Activated naive CD8-positive, alpha-beta T cell treated with anti-CD3 and anti-CD28 coated beads for 36 hours (primary cell): ENCODE measurements at regions not wholly inside any gene's neighbourhood (a gene's known extent, or its start where the extent isn't known, plus 50 kb on each side); places are given as distances from the start of the nearest gene placed in this dataset.
A peak's percentile ranks its signal among the peaks of the same experiment; 100 is the strongest.
"Not testable (repeated sequence)": the region's sequence is repeated elsewhere in the genome, so short reads cannot be mapped to it uniquely, and the experiment has no call there.

Source experiments
- DNase-seq: peaks from one replicate; pipeline ENCODE4 v3.0.0; 2021
- H3K27ac Mint-ChIP-seq: one replicate; pipeline ENCODE4 v1.8.0; 2022; ENCODE audit warnings: mild to moderate bottlenecking, moderate library complexity, mixed read lengths
- H3K27me3 Mint-ChIP-seq: one replicate; pipeline ENCODE4 v1.8.0; 2022; ENCODE audit warnings: mild to moderate bottlenecking, mixed read lengths
- H3K36me3 Mint-ChIP-seq: one replicate; pipeline ENCODE4 v1.8.0; 2021; ENCODE audit warnings: mild to moderate bottlenecking, mixed read lengths
- H3K4me1 Mint-ChIP-seq: one replicate; pipeline ENCODE4 v1.8.0; 2021; ENCODE audit warnings: mixed read lengths
- H3K4me3 Mint-ChIP-seq: one replicate; pipeline ENCODE4 v1.8.0; 2022; ENCODE audit warnings: mild to moderate bottlenecking, moderate library complexity, mixed read lengths
- H3K9me3 Mint-ChIP-seq: one replicate; pipeline ENCODE4 v1.8.0; 2022; ENCODE audit warnings: mixed read lengths

DNA sequence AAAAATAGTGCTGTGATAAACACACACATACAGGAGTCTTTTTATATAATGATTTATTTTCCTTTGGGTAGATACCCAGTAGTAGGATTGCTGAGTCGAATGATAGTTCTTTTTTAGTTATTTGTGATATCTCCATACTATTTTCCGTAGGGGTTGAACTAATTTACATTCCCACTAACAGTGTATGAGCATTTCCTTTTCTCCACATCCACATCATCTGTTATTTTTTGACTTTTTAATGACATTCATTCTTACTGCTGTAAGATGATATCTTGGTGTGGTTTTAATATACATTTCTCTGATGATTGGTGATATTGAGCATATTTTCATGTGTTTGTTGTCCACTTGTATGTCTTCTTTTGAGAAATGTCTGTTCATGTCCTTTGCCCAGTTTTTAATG lies 78.3 kb downstream of the NIBAN1 start:
- no peak for DNase-seq
- Mint-ChIP-seq H3K4me1 (peaks cover 14% of the 10 kb centered on the region), H3K27ac (no peak overlapping the region), H3K4me3 (no peak overlapping the region), H3K9me3 (no peaks in the 10 kb centered on the region), H3K27me3 (no peaks in the 10 kb centered on the region), H3K36me3 (peaks cover 3% of the 10 kb centered on the region)

DNA sequence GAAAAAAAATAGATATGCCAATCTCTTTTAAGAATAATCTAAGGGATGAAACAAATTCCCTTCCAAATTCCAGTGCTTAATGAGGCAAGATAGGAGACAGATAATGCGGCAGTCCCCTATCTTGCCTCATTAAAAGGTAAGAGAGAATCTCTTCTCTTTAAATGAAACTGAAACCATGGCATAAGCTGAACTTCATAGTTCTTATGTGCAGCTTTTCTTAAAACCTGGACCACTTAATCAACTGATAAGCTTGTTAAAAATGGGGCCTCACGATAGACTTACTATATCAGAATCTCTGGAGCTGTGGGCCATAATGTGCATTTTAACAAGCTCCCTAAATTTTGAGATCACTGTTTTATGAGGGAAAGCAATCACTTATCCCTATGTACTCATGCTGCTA lies 79.2 kb downstream of the NIBAN1 start:
- Mint-ChIP-seq H3K4me3 (no peak overlapping the region), H3K27ac (no peak overlapping the region), H3K36me3 (peaks cover 3% of the 10 kb centered on the region), H3K4me1 (peaks cover 20% of the 10 kb centered on the region), H3K27me3 (no peaks in the 10 kb centered on the region), H3K9me3 (no peaks in the 10 kb centered on the region)
- no peak for DNase-seq

DNA sequence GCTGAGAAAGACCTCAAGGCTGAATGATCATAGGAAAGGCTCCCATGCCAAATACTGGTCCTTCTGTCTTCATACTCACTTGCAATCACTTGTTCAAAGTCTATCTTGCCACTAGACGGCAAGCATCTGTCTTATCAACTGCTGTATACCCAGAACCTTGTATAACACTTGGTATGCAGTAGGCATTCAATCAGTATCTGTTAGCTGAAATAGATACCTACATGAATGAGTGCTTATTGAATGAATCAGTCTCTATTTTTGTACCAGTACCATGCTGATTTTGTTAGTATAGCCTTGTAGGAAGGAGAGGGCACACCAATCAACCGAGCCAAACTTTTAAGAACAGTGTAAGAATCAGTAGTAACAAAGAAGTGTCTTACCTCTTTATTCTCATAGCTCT lies 80.6 kb downstream of the NIBAN1 start:
- H3K36me3 Mint-ChIP-seq, result peaks cover 3% of the 10 kb centered on the region

DNA sequence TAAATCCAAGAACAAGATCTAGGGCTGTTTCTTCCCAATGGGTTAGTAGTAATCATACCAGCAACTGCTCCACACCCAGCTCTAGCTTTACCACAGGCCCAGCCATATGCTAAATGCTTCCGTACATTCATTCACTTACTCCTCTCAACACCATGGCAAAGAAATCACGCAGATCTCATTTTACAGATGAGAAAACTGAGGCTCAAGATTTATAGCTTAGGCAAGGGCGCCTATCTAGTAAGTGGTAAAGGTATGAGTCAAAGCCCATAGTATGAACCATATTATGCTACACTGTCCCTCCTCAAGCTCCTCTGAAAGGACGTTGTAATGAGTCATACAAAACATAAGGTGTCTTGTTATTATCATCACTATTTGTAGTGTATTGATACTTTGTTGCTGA lies 82.2 kb downstream of the NIBAN1 start:
- H3K4me3 Mint-ChIP-seq, result no peak overlapping the region
- no peaks in the 10 kb centered on the region for H3K9me3 Mint-ChIP-seq
- DNase-seq, result no peak
- H3K36me3 Mint-ChIP-seq, result no peaks in the 10 kb centered on the region
- peaks cover 28% of the 10 kb centered on the region for H3K4me1 Mint-ChIP-seq
- H3K27me3 Mint-ChIP-seq, result peaks cover under 1% of the 10 kb centered on the region
- H3K27ac Mint-ChIP-seq, result no peak overlapping the region

More for the DNA sequence above, 80.6 kb downstream of the NIBAN1 start:
- H3K4me3 Mint-ChIP-seq, result no peak overlapping the region
- H3K27me3 Mint-ChIP-seq, result no peaks in the 10 kb centered on the region
- H3K4me1 Mint-ChIP-seq, result peaks cover 28% of the 10 kb centered on the region
- no peaks in the 10 kb centered on the region for H3K9me3 Mint-ChIP-seq
- DNase-seq, result no peak
- H3K27ac Mint-ChIP-seq, result no peak overlapping the region

DNA sequence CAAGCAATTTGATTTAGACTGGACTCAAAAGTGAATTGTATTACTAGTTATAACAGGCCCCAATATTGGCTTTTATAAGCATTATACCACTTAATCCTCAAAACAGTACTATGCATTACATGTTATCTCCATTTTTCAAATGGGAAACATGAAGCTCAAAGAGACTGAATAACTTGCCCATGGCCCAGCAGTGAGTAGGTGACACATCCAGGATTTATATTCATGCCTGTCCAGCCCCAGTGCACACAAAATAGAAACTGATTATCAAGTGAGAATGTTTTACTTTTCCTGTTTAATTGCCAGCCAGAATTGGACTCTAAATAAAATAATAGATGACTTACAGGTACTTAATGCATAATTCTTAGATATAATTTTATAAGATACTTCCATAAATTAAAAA lies 82.9 kb downstream of the NIBAN1 start:
- no peak for DNase-seq
- H3K27ac Mint-ChIP-seq, result peak overlapping the region; percentile 76
- no peaks in the 10 kb centered on the region for H3K36me3 Mint-ChIP-seq
- H3K4me3 Mint-ChIP-seq, result no peak overlapping the region
- peaks cover 28% of the 10 kb centered on the region for H3K4me1 Mint-ChIP-seq
- peaks cover 6% of the 10 kb centered on the region for H3K27me3 Mint-ChIP-seq
- no peaks in the 10 kb centered on the region for H3K9me3 Mint-ChIP-seq

DNA sequence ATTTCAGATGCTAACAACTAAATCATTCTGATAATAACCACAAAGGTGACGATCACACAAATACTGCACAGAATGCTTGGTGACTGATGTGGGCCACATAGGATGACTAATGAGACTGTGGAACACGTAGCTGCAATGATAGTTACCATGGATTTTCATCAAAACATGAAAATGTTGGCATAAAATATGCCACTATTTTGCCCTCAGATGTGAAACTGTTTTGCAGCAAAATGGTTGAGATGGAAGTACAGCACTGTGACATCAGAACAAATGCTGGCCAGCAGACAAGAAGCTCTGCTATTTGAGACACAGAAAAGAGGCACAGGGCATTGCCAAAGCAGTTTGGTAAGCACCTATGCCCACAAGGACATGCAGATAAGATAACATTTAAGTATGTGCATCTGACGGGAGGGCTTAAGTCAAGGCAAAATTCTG lies 83.8 kb downstream of the NIBAN1 start:
- H3K9me3 Mint-ChIP-seq, result no peaks in the 10 kb centered on the region
- peak; percentile 38 for DNase-seq
- peak overlapping the region; percentile 76 for H3K27ac Mint-ChIP-seq
- no peaks in the 10 kb centered on the region for H3K36me3 Mint-ChIP-seq
- H3K4me3 Mint-ChIP-seq, result no peak overlapping the region
- H3K4me1 Mint-ChIP-seq, result peaks cover 28% of the 10 kb centered on the region
- peaks cover 13% of the 10 kb centered on the region for H3K27me3 Mint-ChIP-seq

DNA sequence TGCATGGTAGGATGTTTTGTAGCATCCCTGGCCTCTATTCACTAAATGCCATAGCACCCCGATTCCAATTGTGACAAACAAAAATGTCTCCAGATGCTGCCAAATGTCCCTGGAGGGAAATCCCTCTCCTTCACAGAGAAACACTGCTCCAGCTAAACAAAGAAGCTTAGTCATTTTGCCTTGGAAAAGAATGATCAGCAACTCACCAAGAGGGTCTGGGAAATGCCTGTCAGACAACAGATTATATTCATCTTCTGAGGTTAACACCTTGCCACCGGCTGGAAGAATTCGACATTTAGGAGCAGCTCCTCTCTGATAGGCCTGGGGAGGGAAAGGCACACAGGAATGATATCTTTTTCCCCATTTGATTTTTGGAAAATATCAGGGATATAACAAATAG lies 84.4 kb downstream of the NIBAN1 start:
- no peaks in the 10 kb centered on the region for H3K9me3 Mint-ChIP-seq
- H3K27me3 Mint-ChIP-seq, result peaks cover 17% of the 10 kb centered on the region
- peaks cover 26% of the 10 kb centered on the region for H3K4me1 Mint-ChIP-seq
- H3K4me3 Mint-ChIP-seq, result no peak overlapping the region
- no peaks in the 10 kb centered on the region for H3K36me3 Mint-ChIP-seq
- H3K27ac Mint-ChIP-seq, result peak overlapping the region; percentile 66
- DNase-seq, result peak; percentile 13

GRCh38 chr1:184889166-184889565 lies 85.1 kb downstream of the NIBAN1 start:
- peaks cover 25% of the 10 kb centered on the region for H3K4me1 Mint-ChIP-seq
- H3K9me3 Mint-ChIP-seq, result no peaks in the 10 kb centered on the region
- H3K4me3 Mint-ChIP-seq, result no peak overlapping the region
- no peak for DNase-seq
- no peaks in the 10 kb centered on the region for H3K36me3 Mint-ChIP-seq
- no peak overlapping the region for H3K27ac Mint-ChIP-seq
- H3K27me3 Mint-ChIP-seq, result peaks cover 17% of the 10 kb centered on the region

DNA sequence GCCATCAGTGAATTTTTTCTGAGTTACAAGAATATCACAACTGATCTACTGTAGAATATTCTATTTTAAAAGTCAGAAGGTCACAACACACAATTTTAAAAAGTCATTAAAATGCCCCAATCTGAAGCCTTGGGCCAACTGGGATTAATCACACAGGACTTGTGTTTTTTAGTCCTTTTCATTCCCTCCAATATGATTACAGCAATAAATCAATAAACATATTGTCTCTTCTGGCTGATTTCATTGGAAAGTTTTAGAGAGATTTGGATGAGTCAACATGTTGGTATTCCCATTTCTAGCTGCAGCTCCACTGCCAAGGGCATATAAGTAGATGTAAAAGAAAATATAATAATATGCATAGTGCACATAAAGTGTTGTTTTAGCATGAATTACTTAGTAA lies 85.8 kb downstream of the NIBAN1 start:
- Mint-ChIP-seq H3K27me3 (peaks cover 17% of the 10 kb centered on the region), H3K27ac (no peak overlapping the region), H3K4me3 (no peak overlapping the region), H3K4me1 (peaks cover 25% of the 10 kb centered on the region), H3K9me3 (no peaks in the 10 kb centered on the region), H3K36me3 (peaks cover 3% of the 10 kb centered on the region)
- no peak for DNase-seq

DNA sequence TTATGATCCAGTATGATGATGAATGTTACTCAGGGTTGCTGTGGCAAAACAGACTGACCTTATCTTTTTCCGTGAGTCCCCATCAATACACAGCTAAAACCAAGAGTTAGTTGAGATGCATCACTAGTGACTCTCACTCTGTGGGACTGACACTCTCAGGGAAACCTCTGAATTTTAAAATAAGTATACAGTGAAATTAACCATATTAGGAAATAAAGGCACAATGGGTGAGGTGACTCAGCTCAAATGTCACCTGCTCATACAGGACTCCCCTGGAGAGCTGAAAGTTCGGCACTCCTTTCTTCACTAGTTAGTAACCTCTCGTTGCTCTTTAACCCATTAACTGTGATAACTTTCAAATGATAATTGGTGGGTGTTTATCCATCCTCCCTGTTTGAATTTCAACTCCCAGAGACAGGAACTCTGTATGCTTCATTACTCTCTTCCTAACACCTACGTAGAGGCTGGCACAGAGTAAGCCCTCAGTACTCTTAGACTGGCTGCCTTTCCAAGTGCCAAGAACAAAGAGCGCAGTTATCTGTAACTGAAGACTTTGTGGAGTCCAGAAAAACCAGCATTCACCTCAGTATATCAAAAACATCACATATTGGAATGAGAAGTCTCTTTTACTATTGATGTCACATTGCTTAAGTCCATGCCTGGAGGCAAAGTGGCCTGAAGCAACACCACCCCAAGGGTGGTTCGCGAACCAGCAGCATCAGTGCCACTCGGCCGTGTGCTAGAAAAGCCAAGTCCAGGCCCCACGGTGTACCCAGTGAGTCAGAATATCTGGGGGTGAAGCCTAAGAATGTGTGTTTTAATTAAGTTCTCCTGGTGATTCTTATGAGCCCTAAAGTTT lies 91.1 kb downstream of the NIBAN1 start:
- H3K27ac Mint-ChIP-seq, result peak overlapping the region; percentile 9
- no peak overlapping the region for H3K4me3 Mint-ChIP-seq
- H3K9me3 Mint-ChIP-seq, result no peaks in the 10 kb centered on the region
- peaks cover 27% of the 10 kb centered on the region for H3K27me3 Mint-ChIP-seq
- H3K36me3 Mint-ChIP-seq, result peaks cover 15% of the 10 kb centered on the region
- DNase-seq, result no peak
- H3K4me1 Mint-ChIP-seq, result peaks cover 18% of the 10 kb centered on the region

GRCh38 chr1:184881941-184882913 lies 92.1 kb downstream of the NIBAN1 start:
- no peak overlapping the region for H3K4me3 Mint-ChIP-seq
- peaks cover 27% of the 10 kb centered on the region for H3K27me3 Mint-ChIP-seq
- peak overlapping the region; percentile 77 for H3K27ac Mint-ChIP-seq
- DNase-seq, result peak; percentile 16
- peaks cover 18% of the 10 kb centered on the region for H3K4me1 Mint-ChIP-seq
- H3K9me3 Mint-ChIP-seq, result no peaks in the 10 kb centered on the region
- peaks cover 15% of the 10 kb centered on the region for H3K36me3 Mint-ChIP-seq

DNA sequence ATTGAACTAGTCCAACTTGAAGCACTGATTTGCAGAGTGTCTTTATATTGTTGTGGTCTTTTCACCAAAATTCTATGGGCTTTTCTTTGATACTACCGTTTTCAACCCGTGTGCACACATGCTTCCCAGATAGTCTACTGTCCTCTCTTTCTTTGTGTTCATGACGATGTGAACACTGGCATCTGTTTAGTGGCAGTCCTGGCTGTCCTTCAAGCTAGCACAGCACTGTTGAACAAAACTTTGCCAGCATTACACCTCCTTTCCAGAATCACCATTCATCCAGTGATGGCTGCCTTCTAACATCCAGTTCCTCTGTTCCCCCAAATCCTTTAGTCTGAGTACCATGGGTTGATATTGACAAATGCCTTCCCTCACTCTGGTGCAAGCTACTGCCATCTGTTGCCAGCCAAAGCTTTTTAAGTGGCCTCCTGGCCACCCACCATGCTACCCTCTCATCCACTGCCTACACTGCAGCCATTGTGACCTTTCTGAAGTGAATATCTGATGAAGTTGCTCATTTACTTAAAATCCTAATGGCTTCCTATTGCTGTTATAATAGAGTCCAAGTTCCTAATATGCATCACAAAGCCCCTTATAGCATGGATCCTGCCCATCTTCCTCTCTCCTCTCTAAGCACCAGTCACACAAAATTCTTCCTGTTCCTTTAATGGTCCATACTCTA lies 94.3 kb downstream of the NIBAN1 start:
- H3K27ac Mint-ChIP-seq, result no peak overlapping the region
- DNase-seq, result no peak
- no peak overlapping the region for H3K4me3 Mint-ChIP-seq
- H3K36me3 Mint-ChIP-seq, result peaks cover 15% of the 10 kb centered on the region
- peaks cover 19% of the 10 kb centered on the region for H3K27me3 Mint-ChIP-seq
- H3K4me1 Mint-ChIP-seq, result peaks cover 18% of the 10 kb centered on the region
- no peaks in the 10 kb centered on the region for H3K9me3 Mint-ChIP-seq

- Mint-ChIP-seq H3K4me3 (no peak overlapping the region), H3K27me3 (peaks cover 19% of the 10 kb centered on the region), H3K9me3 (no peaks in the 10 kb centered on the region), H3K4me1 (peaks cover 18% of the 10 kb centered on the region), H3K27ac (no peak overlapping the region), H3K36me3 (peaks cover 12% of the 10 kb centered on the region)
- no peak for DNase-seq
Measured at GRCh38 chr1:184878602-184879001, 95.7 kb downstream of the NIBAN1 start.

DNA sequence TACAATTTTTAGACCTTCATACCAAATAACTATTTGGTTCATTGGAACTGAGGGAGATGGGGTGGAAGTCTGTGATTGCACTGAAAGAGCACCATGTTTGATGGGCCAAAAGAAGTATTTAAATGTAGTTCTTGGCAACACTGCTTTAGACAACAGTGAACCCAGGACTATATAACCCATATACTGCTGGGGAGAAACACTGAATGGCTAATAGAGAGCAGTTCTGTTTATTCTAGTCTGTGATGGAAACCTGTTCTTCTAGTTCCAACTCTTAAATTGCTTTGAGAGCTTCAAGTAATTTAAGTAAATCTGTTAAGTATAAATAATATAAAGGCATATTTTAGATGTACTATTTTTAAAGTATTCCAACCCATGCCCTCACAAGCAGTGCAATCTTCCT lies 96.3 kb downstream of the NIBAN1 start:
- peaks cover 23% of the 10 kb centered on the region for H3K27me3 Mint-ChIP-seq
- no peak overlapping the region for H3K4me3 Mint-ChIP-seq
- no peak overlapping the region for H3K27ac Mint-ChIP-seq
- H3K36me3 Mint-ChIP-seq, result peaks cover 7% of the 10 kb centered on the region
- peaks cover 13% of the 10 kb centered on the region for H3K4me1 Mint-ChIP-seq
- no peak for DNase-seq
- H3K9me3 Mint-ChIP-seq, result no peaks in the 10 kb centered on the region

DNA sequence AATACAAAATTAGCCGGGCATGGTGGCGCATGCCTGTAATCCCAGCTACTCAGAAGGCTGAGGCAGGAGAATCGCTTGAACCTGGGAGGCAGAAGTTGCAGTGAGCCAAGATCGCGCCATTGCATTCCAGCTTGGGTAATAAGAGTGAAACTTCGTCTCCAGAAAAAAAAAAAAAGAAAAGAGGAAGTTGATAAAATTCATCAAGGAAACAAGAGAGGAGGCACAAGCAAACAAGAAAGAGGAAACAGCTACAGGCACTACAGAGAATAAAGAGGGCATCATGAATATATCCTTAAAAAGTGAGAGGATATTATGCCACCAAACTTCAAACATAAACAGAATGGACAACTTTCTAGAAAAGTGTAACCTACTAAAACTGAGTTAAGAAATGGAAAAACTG lies 98.3 kb downstream of the NIBAN1 start:
- not testable (repeated sequence) for H3K4me3 Mint-ChIP-seq, DNase-seq, H3K9me3 Mint-ChIP-seq, H3K27ac Mint-ChIP-seq, H3K4me1 Mint-ChIP-seq, H3K36me3 Mint-ChIP-seq
- peaks cover 30% of the 10 kb centered on the region for H3K27me3 Mint-ChIP-seq
